ENCODE measurements at regions not wholly inside any gene's neighbourhood (a gene's known extent, or its start where the extent isn't known, plus 50 kb on each side); places are given as distances from the start of the nearest gene placed in this dataset.
"Not testable (repeated sequence)": the region's sequence is repeated elsewhere in the genome, so short reads cannot be mapped to it uniquely, and the experiment has no call there.

DNA sequence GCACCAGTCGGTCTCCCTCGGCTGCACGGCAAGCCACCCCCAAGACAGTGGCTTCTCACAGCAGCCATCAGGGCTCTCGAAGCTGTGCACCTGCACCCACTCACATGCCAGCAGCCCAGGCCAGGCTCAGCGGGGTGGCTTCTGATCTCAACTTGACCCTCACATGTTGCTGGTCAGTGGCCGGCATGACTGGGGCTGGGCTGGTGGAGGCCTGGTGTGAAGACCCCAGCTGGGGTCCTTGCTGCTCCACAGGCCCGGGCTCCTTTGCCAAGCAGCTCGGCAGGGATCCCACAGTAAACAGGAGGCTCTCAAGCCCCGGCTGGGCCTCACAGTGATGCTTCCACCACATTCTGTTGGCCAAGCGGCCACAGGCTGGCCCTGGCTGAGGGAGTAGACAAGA is 128.2 kb downstream of the BRD1 start:
- no peak overlapping the region for H3K27ac ChIP-seq (ENCODE audit: low read length)
- H3K4me1 ChIP-seq (ENCODE audit: control insufficient read depth, insufficient read depth, low read length), result no peaks in the 10 kb centered on the region
- intact Hi-C loops (cut with micrococcal nuclease; ENCODE audit: unreplicated experiment), result no loop called here
- in situ Hi-C loops (cut with HindIII; ENCODE audit: low pct_unique_long_range_greater_than_20kb, low sequenced_read_pairs), result no loop called here
- no peaks in the 10 kb centered on the region; the same call in 1 of the 2 replicates for H3K27me3 ChIP-seq (ENCODE audit: control insufficient read depth, insufficient read depth, low read length)
- no peak overlapping the region for H3K4me3 ChIP-seq (ENCODE audit: low read depth in 2 of 2, low read length in 2 of 2)
- no peak for ATAC-seq
- no TSS peak for BruUV-seq (replicated peaks)
- POLR2A ChIA-PET, result no interaction called here
- TF ChIP-seq, protein P1, sequence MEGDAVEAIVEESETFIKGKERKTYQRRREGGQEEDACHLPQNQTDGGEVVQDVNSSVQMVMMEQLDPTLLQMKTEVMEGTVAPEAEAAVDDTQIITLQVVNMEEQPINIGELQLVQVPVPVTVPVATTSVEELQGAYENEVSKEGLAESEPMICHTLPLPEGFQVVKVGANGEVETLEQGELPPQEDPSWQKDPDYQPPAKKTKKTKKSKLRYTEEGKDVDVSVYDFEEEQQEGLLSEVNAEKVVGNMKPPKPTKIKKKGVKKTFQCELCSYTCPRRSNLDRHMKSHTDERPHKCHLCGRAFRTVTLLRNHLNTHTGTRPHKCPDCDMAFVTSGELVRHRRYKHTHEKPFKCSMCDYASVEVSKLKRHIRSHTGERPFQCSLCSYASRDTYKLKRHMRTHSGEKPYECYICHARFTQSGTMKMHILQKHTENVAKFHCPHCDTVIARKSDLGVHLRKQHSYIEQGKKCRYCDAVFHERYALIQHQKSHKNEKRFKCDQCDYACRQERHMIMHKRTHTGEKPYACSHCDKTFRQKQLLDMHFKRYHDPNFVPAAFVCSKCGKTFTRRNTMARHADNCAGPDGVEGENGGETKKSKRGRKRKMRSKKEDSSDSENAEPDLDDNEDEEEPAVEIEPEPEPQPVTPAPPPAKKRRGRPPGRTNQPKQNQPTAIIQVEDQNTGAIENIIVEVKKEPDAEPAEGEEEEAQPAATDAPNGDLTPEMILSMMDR (IDR thresholded peaks at IDR 0.05), result no peak
- TF ChIP-seq POLR2AphosphoS5 (IDR thresholded peaks at IDR 0.05; ENCODE audit: low read depth, low read length), result no peak
- TF ChIP-seq TCF7L2 (IDR thresholded peaks at IDR 0.05; ENCODE audit: low read depth, low read length), result no peak
- TF ChIP-seq, protein P2, sequence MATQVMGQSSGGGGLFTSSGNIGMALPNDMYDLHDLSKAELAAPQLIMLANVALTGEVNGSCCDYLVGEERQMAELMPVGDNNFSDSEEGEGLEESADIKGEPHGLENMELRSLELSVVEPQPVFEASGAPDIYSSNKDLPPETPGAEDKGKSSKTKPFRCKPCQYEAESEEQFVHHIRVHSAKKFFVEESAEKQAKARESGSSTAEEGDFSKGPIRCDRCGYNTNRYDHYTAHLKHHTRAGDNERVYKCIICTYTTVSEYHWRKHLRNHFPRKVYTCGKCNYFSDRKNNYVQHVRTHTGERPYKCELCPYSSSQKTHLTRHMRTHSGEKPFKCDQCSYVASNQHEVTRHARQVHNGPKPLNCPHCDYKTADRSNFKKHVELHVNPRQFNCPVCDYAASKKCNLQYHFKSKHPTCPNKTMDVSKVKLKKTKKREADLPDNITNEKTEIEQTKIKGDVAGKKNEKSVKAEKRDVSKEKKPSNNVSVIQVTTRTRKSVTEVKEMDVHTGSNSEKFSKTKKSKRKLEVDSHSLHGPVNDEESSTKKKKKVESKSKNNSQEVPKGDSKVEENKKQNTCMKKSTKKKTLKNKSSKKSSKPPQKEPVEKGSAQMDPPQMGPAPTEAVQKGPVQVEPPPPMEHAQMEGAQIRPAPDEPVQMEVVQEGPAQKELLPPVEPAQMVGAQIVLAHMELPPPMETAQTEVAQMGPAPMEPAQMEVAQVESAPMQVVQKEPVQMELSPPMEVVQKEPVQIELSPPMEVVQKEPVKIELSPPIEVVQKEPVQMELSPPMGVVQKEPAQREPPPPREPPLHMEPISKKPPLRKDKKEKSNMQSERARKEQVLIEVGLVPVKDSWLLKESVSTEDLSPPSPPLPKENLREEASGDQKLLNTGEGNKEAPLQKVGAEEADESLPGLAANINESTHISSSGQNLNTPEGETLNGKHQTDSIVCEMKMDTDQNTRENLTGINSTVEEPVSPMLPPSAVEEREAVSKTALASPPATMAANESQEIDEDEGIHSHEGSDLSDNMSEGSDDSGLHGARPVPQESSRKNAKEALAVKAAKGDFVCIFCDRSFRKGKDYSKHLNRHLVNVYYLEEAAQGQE (IDR thresholded peaks at IDR 0.05; ENCODE audit: insufficient read depth in 1 of 2, low read depth in 2 of 2, low read length in 1 of 2), result no peak
- no peak for TF ChIP-seq SIN3A (IDR thresholded peaks at IDR 0.05; ENCODE audit: borderline replicate concordance, insufficient read depth, low read depth, low read length)
- DNase-seq (ENCODE audit: low read depth, low spot score), result no peak
- no peaks in the 10 kb centered on the region for H3K9me3 ChIP-seq (ENCODE audit: control insufficient read depth, insufficient read depth, low read depth, low read length)
- no peaks in the 10 kb centered on the region for H3K36me3 ChIP-seq (ENCODE audit: control insufficient read depth, insufficient read depth, low read length)
- CTCF ChIA-PET, result no interaction called here

DNA sequence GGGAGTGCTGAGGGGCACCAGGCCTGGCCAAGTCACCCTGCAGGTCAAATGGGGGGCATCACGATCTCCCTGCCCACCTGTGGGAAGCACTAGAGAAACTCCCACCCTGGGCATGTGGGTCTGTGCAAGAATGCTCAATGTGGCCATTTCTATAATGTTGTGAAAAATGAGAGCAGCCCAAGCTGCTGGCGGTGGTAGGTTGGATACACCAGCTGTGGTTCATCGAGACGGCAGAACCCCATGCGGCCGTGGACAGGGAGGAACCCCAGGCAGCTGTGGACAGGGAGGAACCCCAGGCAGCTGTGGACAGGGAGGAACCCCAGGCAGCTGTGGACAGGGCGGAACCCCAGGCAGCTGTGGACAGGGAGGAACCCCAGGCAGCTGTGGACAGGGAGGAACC is 129.1 kb downstream of the BRD1 start:
- H3K27me3 ChIP-seq (ENCODE audit: control insufficient read depth, insufficient read depth, low read length); H3K27ac ChIP-seq (ENCODE audit: low read length); DNase-seq (ENCODE audit: low read depth, low spot score); intact Hi-C loops (cut with micrococcal nuclease; ENCODE audit: unreplicated experiment); ATAC-seq; POLR2A ChIA-PET; in situ Hi-C loops (cut with HindIII; ENCODE audit: low pct_unique_long_range_greater_than_20kb, low sequenced_read_pairs); H3K4me1 ChIP-seq (ENCODE audit: control insufficient read depth, insufficient read depth, low read length); H3K4me3 ChIP-seq (ENCODE audit: low read depth in 2 of 2, low read length in 2 of 2); BruUV-seq (replicated peaks); H3K9me3 ChIP-seq (ENCODE audit: control insufficient read depth, insufficient read depth, low read depth, low read length); CTCF ChIA-PET; H3K36me3 ChIP-seq (ENCODE audit: control insufficient read depth, insufficient read depth, low read length): not testable (repeated sequence)

DNA sequence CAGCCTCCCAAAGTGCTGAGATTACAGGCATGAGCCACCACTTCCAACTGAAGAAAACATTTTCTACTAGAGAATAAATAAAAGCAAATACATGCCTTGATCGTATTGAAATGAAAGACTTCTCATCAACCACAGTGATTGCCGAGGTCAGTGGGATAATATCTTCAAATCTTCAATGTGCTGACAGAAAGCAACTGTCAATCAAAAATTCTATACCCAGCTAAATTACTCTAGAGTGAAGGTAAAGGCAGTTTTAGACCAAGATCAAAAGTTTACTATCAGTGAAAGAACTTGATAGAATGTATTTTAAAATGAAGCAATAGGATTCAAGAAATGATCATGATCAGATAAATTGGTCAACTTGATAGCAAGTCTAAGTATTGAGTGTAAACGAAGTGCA is 130.6 kb downstream of the BRD1 start:
- intact Hi-C loops (cut with micrococcal nuclease; ENCODE audit: unreplicated experiment) (no loop called here), in situ Hi-C loops (cut with HindIII; ENCODE audit: low pct_unique_long_range_greater_than_20kb, low sequenced_read_pairs) (no loop called here)
- Histone ChIP-seq H3K27me3 (ENCODE audit: control insufficient read depth, insufficient read depth, low read length) (no peaks in the 10 kb centered on the region), H3K9me3 (ENCODE audit: control insufficient read depth, insufficient read depth, low read depth, low read length) (no peaks in the 10 kb centered on the region), H3K4me1 (ENCODE audit: control insufficient read depth, insufficient read depth, low read length) (no peaks in the 10 kb centered on the region), H3K36me3 (ENCODE audit: control insufficient read depth, insufficient read depth, low read length) (no peaks in the 10 kb centered on the region), H3K4me3 (ENCODE audit: low read depth in 2 of 2, low read length in 2 of 2) (no peak overlapping the region), H3K27ac (ENCODE audit: low read length) (no peak overlapping the region)
- DNase-seq (ENCODE audit: low read depth, low spot score) (no peak), ATAC-seq (no peak)
- no peak for TF ChIP-seq SIN3A (IDR thresholded peaks at IDR 0.05; ENCODE audit: borderline replicate concordance, insufficient read depth, low read depth, low read length)
- TF ChIP-seq POLR2AphosphoS5 (IDR thresholded peaks at IDR 0.05; ENCODE audit: low read depth, low read length), result no peak
- POLR2A ChIA-PET, result no interaction called here
- BruUV-seq (replicated peaks), result no TSS peak
- CTCF ChIA-PET, result no interaction called here

Measured in Panc1 (cell line).